Fibroblast of lung (primary cell): ENCODE measurements at regions not wholly inside any gene's neighbourhood (a gene's known extent, or its start where the extent isn't known, plus 50 kb on each side); places are given as distances from the start of the nearest gene placed in this dataset.

Source experiments
- DNase-seq, 2 donors: peaks; one replicate each; pipeline versions ENCODE4 v3.0.0 to v3.0.0-alpha.2; 2010; ENCODE audit warnings: low read depth in 2 of 2
- H2AFZ ChIP-seq: 2 replicates; pipeline ENCODE4 v1.5.1; 2012; ENCODE audit warnings: low read length, control low read depth, inconsistent platforms
- H3K27ac ChIP-seq: 2 replicates; pipeline ENCODE4 v1.5.1; 2011; ENCODE audit warnings: low read length, control low read depth; ENCODE audit not compliant: insufficient read depth
- H3K27me3 ChIP-seq: 2 replicates; pipeline ENCODE4 v1.5.1; 2011; ENCODE audit warnings: mild to moderate bottlenecking, low read length; ENCODE audit not compliant: control insufficient read depth, insufficient read depth
- H3K36me3 ChIP-seq: 2 replicates; pipeline ENCODE4 v1.5.1; 2011; ENCODE audit warnings: low read length; ENCODE audit not compliant: control insufficient read depth, insufficient read depth
- H3K4me1 ChIP-seq: 2 replicates; pipeline ENCODE4 v1.5.1; 2011; ENCODE audit warnings: low read length; ENCODE audit not compliant: control insufficient read depth, insufficient read depth; ENCODE audit errors: extremely low read depth
- H3K4me2 ChIP-seq: 2 replicates; pipeline ENCODE4 v1.5.1; 2011; ENCODE audit warnings: low read length, control low read depth; ENCODE audit not compliant: insufficient read depth; ENCODE audit errors: extremely low read depth
- H3K4me3 ChIP-seq, 4 experiments: fragments of 200-600 bp in 1 of 4; sonication (generic) in 1 of 4; replicated peaks in 1 of 4; 2 replicates each; pipeline ENCODE4 v1.5.1; 2011 to 2016; ENCODE audit warnings: low read length in 4 of 4, low read depth in 3 of 4, mild to moderate bottlenecking in 3 of 4, control low read depth in 2 of 4, inconsistent platforms in 1 of 4, mixed read lengths in 1 of 4; ENCODE audit not compliant: insufficient read depth in 1 of 4; ENCODE audit errors: control extremely low read depth in 1 of 4
- H3K79me2 ChIP-seq: 2 replicates; pipeline ENCODE4 v1.5.1; 2012; ENCODE audit warnings: mild to moderate bottlenecking, low read length, inconsistent platforms; ENCODE audit not compliant: control insufficient read depth, insufficient read depth
- H3K9ac ChIP-seq: 2 replicates; pipeline ENCODE4 v1.5.1; 2011; ENCODE audit warnings: mild to moderate bottlenecking, low read length, control low read depth; ENCODE audit not compliant: insufficient read depth
- H3K9me3 ChIP-seq: 2 replicates; pipeline ENCODE4 v1.5.1; 2012; ENCODE audit warnings: low read depth, low read length; ENCODE audit not compliant: control insufficient read depth, insufficient read depth
- H4K20me1 ChIP-seq: 2 replicates; pipeline ENCODE4 v1.5.1; 2011; ENCODE audit warnings: low read length; ENCODE audit not compliant: control insufficient read depth, insufficient read depth; ENCODE audit errors: extremely low read depth
- EZH2 ChIP-seq: IDR thresholded peaks from 2 replicates; pipeline ENCODE4 v1.5.1; 2012; ENCODE audit warnings: low read length, control low read depth, mild to moderate bottlenecking; ENCODE audit errors: missing control alignments
- TF ChIP-seq, protein P1 (sequence below), 2 donors: IDR thresholded peaks in 1 of 2; conservative IDR thresholded peaks in 1 of 2; 1 replicate in 1 of 2; 2 replicates in 1 of 2; pipeline ENCODE4 v1.5.1; 2011 to 2012; ENCODE audit warnings: low read length in 2 of 2, control low read depth in 1 of 2, inconsistent platforms in 1 of 2, low read depth in 1 of 2, mild to moderate bottlenecking in 1 of 2

DNA sequence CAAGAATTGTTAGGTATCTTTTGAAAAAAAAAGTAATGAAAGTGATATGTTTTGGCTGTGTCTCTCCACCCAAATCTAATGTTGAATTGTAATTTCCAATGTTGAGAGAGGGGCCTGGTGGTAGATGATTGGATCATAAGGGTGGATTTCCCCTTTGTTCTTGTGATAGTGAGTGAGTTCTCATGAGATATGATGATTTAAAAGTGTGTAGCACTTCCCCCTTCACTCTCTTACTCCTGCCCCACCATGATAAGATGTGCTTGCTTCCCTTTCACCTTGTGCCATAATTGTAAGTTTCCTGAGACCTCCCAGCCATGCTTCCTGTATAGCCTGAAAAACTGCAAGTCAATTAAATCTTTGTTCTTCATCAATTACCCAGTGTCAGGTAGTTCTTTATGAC is 70.7 kb downstream of the XCL2 start:
- Histone ChIP-seq H3K27ac (no peak overlapping the region), H3K79me2 (no peaks in the 10 kb centered on the region), H3K4me2 (no peak overlapping the region), H3K9ac (no peak overlapping the region), H3K9me3 (no peaks in the 10 kb centered on the region), H4K20me1 (no peaks in the 10 kb centered on the region), H2AFZ (no peak overlapping the region), H3K4me1 (peaks cover 7% of the 10 kb centered on the region), H3K36me3 (no peaks in the 10 kb centered on the region), H3K27me3 (no peaks in the 10 kb centered on the region), H3K4me3 (no peak overlapping the region)
- TF ChIP-seq, protein P1, sequence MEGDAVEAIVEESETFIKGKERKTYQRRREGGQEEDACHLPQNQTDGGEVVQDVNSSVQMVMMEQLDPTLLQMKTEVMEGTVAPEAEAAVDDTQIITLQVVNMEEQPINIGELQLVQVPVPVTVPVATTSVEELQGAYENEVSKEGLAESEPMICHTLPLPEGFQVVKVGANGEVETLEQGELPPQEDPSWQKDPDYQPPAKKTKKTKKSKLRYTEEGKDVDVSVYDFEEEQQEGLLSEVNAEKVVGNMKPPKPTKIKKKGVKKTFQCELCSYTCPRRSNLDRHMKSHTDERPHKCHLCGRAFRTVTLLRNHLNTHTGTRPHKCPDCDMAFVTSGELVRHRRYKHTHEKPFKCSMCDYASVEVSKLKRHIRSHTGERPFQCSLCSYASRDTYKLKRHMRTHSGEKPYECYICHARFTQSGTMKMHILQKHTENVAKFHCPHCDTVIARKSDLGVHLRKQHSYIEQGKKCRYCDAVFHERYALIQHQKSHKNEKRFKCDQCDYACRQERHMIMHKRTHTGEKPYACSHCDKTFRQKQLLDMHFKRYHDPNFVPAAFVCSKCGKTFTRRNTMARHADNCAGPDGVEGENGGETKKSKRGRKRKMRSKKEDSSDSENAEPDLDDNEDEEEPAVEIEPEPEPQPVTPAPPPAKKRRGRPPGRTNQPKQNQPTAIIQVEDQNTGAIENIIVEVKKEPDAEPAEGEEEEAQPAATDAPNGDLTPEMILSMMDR (conservative IDR thresholded peaks at IDR 0.05 in 1 of 2, IDR thresholded peaks at IDR 0.05 in 1 of 2; ENCODE audit: low read depth in 1 of 2, low read length in 2 of 2): no peak
- TF ChIP-seq EZH2: no peak
- DNase-seq: no peak

DNA sequence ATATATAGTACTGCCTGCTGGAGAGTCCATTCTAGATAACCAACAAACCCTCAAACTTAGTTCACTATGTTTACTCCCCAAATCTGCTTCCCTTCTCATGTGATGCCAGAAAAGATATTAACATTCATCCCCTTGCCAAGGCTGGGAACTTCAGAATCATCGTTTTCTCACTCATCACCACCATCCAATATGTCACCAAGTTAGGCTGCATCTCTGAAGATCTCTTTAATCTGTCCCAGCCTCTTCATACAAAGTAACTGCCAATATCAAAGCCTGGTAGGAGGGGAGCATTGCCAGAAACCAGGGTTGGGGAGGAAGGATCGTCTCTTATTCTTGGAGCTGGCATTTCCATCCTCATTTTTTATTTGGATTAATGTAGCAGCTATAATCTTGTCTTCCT is 71.6 kb downstream of the XCL2 start:
- H3K36me3 ChIP-seq: no peaks in the 10 kb centered on the region
- H3K27ac ChIP-seq: no peak overlapping the region
- no peak overlapping the region for H2AFZ ChIP-seq

DNA sequence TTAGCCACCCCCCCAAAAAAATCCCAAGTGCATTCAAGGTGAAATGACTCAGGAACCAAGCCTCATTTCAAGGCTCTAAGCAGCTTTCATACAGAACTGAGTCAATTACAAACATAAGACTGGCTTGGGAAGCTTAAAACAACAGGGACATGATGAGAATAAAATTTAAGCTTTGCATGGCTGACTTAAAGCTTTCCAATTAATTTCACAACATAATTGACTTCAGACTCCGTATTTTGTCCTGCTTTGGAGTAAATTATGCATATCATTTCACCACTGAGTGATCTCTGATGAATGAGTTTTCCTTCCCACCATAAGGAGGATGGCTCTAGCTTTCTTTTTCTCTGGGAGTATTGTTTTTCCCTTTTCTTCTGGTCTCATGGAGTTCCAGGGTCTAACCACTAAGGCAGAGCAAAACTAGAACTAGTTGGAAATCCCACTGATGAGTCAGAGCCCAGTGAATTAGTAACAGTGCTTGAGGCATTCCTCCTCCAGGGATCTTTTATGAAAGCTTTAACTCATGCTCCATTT is 72.8 kb downstream of the XCL2 start:
- TF ChIP-seq EZH2: no peak
- TF ChIP-seq, protein P1 (conservative IDR thresholded peaks at IDR 0.05 in 1 of 2, IDR thresholded peaks at IDR 0.05 in 1 of 2; ENCODE audit: low read depth in 1 of 2, low read length in 2 of 2): peak in 1 of 2 donors; percentile 7
- peak overlapping the region; percentile 40 for H2AFZ ChIP-seq
- peaks cover 7% of the 10 kb centered on the region for H3K4me1 ChIP-seq
- H3K27ac ChIP-seq: peak overlapping the region; percentile 63
- no peaks in the 10 kb centered on the region for H3K36me3 ChIP-seq
- H3K4me2 ChIP-seq: peak overlapping the region; percentile 71
- H3K27me3 ChIP-seq: no peaks in the 10 kb centered on the region
- peak; percentile 84 to 95 for DNase-seq
- no peaks in the 10 kb centered on the region for H3K9me3 ChIP-seq
- no peaks in the 10 kb centered on the region for H4K20me1 ChIP-seq
- no peaks in the 10 kb centered on the region for H3K79me2 ChIP-seq
- peak overlapping the region in 1 of 4 experiments; percentile 17 for H3K4me3 ChIP-seq
- H3K9ac ChIP-seq: no peak overlapping the region

More for the DNA sequence above, 71.6 kb downstream of the XCL2 start:
- Histone ChIP-seq H3K27me3 (no peaks in the 10 kb centered on the region), H3K4me3 (no peak overlapping the region), H4K20me1 (no peaks in the 10 kb centered on the region), H3K4me1 (peaks cover 7% of the 10 kb centered on the region), H3K9me3 (no peaks in the 10 kb centered on the region), H3K4me2 (no peak overlapping the region), H3K9ac (no peak overlapping the region), H3K79me2 (no peaks in the 10 kb centered on the region)
- DNase-seq: no peak
- no peak for TF ChIP-seq EZH2
- TF ChIP-seq, protein P1 (conservative IDR thresholded peaks at IDR 0.05 in 1 of 2, IDR thresholded peaks at IDR 0.05 in 1 of 2; ENCODE audit: low read depth in 1 of 2, low read length in 2 of 2): no peak
